GM13977 (cell line): ENCODE measurements at regions not wholly inside any gene's neighbourhood (a gene's known extent, or its start where the extent isn't known, plus 50 kb on each side); places are given as distances from the start of the nearest gene placed in this dataset.

Experiments used
- DNase-seq: peaks from one replicate; pipeline ENCODE4 v3.0.0; 2012; ENCODE audit warnings: low spot score
- in situ Hi-C: fragments of 300-500 bp; cut with MboI; formaldehyde crosslinking; loops from one replicate; pipeline ENCODE4 v1.12.0; 2022; ENCODE audit warnings: low sequenced_read_pairs, low pct_unique_long_range_greater_than_20kb, mixed read lengths, inconsistent platforms; ENCODE audit not compliant: unreplicated experiment
- TF ChIP-seq, protein P1 (sequence below): IDR thresholded peaks from 2 replicates; pipeline ENCODE4 v1.5.1; 2012; ENCODE audit warnings: mild to moderate bottlenecking, control low read depth; ENCODE audit not compliant: insufficient read depth; ENCODE audit errors: extremely low read depth, missing control alignments

DNA sequence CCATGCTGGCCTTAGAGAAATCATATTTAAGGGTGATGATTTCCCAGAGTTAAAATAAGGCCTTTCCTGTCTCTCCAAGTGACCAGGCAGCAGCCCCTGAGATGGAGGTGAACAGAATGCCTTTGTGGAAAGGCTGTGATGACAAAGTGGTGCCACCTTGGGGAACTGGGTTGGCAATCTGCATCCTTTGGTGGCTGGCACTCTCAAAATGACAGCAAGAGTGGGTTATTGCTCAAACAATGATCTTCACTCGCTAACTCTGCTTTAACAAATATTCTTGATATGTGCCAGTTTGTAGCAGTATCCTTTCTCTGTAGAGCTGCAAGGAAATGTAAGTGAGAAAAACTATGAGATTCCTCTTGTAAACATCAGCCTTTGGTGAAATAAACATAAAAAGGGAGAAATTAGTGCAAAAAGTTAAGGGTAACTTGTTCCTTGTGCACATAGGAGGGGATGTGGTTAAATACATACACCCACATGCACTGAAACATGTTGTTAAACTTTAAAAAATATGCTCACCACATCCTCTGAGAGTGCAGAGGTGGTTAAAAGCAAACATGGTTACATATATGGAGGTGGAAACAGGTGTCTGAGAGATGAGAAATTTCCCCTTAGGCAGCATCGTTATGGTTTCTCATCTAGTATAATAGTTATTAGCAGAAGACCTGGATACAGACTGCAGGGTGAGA lies 373.4 kb upstream of the CTNND2 start:
- in situ Hi-C loops: no loop called here
- TF ChIP-seq, protein P1, sequence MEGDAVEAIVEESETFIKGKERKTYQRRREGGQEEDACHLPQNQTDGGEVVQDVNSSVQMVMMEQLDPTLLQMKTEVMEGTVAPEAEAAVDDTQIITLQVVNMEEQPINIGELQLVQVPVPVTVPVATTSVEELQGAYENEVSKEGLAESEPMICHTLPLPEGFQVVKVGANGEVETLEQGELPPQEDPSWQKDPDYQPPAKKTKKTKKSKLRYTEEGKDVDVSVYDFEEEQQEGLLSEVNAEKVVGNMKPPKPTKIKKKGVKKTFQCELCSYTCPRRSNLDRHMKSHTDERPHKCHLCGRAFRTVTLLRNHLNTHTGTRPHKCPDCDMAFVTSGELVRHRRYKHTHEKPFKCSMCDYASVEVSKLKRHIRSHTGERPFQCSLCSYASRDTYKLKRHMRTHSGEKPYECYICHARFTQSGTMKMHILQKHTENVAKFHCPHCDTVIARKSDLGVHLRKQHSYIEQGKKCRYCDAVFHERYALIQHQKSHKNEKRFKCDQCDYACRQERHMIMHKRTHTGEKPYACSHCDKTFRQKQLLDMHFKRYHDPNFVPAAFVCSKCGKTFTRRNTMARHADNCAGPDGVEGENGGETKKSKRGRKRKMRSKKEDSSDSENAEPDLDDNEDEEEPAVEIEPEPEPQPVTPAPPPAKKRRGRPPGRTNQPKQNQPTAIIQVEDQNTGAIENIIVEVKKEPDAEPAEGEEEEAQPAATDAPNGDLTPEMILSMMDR: peak; percentile 15
- DNase-seq: peak; percentile 6

DNA sequence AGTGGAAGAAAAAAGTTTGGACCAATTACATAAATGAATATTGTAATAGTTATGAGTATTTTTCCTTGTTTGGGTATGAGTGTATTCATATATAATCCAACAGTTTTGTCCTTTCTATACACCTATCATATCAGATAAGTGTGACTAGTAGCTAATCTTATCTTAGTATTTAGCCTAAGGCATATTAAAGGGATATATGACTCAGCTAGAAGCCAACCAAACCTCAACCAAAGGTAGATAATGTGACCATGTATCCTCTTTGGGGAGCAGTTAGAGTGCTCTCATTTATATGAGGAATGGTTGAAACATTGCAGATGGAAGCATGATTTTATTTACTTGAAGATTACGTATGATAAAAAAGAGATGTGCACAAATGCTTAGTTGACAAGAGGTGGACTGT lies 370.0 kb upstream of the CTNND2 start:
- in situ Hi-C loops: no loop called here
- TF ChIP-seq, protein P1: no peak
- no peak for DNase-seq

DNA sequence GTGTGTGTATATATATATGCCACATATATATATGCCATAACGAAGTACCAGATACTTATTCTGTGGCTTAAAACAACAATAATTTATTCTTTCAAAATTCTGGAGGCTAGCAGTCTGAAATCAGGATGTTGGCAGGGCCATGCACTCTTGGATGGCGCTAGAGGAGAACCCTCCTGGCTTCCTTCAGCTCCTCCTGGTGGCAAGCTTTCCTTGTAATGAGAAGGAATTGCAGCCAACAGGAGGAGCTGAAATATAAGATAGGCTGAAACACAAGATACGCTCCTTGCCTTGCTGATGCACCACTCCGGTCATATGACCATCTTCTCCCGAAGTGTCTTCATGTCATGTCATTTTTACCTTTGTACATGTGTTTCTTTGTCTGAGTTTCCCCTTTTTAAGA lies 368.1 kb upstream of the CTNND2 start:
- DNase-seq: no peak
- in situ Hi-C loops: no loop called here
- TF ChIP-seq, protein P1: no peak

DNA sequence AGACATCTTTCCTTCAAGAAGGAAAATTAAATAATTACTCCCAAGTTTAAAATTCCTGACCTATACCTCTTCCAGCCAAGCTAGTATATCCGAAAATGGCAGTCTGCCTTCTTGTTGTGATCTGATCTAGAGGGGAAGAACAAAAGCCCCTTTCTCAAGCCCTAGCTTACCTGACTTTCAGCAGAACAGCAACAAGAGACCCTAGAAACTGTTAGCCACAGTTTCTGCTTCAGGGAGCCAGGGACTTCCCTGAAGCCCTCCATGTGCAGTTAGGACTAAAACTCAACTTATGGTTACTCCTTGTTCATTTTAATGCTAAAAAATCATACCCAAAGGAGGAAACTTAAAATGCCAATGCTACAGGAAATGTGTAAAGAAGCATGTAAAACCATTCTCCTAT lies 366.7 kb upstream of the CTNND2 start:
- no peak for DNase-seq
- TF ChIP-seq, protein P1: no peak
- in situ Hi-C loops: no loop called here

DNA sequence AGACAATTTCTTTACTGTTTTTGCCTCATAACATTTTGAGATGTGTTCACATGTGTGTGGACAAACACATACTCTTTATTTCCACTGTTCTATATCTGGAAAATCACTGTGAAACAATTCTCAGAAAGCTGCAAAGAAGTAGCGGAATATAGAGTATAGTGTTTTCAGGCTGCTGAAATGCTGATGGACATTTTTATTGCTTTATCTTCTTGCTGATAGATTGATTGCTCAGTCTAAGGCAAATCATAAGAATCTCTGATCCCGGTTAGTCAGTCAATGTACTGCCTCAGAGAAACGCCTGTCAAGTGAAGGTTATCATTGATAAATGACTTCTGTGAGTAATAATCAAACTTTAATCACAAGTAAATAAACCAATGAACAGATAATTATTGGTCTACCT lies 364.9 kb upstream of the CTNND2 start:
- TF ChIP-seq, protein P1: no peak
- in situ Hi-C loops: no loop called here
- no peak for DNase-seq

DNA sequence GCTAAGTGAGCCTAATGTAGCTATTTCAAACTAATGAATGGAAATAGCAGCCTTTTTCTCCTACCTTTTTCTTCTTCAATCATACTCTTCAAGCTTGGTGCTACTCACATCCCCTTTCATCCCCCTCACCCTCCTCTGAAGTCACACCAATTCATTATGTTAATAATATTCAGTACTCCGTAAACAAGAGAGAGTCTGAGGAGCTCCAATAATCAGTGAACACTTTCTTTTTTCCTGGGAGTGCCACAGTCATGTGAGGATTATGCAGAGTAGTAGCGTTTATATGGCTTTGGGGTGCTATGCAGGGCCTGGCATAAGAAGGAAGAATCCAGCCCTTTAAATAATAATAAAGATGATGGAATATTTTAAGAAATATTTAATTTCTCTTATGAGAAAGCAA lies 354.3 kb upstream of the CTNND2 start:
- TF ChIP-seq, protein P1: no peak
- DNase-seq: no peak
- in situ Hi-C loops: no loop called here
